GM23338 (cell line): ENCODE measurements at regions not wholly inside any gene's neighbourhood (a gene's known extent, or its start where the extent isn't known, plus 50 kb on each side); places are given as distances from the start of the nearest gene placed in this dataset.

ENCODE experiments used
- ATAC-seq: fragments of 200-7000 bp; cut with Tn5 transposase; 3 replicates; pipeline ENCODE4 v1.9.1; 2020
- DNase-seq: peaks from one replicate; pipeline ENCODE4 v3.0.0-alpha.2; 2015; ENCODE audit warnings: low spot score
- H2AFZ ChIP-seq: fragments of 200-600 bp; sonication (generic); 2 replicates; pipeline ENCODE4 v1.8.0; 2016; ENCODE audit warnings: antibody characterized with exemption, mild to moderate bottlenecking, moderate library complexity
- H3F3A ChIP-seq: fragments of 200-600 bp; sonication (generic); replicated peaks from 2 replicates; pipeline ENCODE4 v1.8.0; 2017; ENCODE audit warnings: antibody characterized with exemption, mixed run types, low read depth
- H3K27ac ChIP-seq: fragments of 200-600 bp; sonication (generic); 2 replicates; pipeline ENCODE4 v1.6.1; 2016; ENCODE audit warnings: low read depth
- H3K27me3 ChIP-seq: fragments of 200-600 bp; sonication (generic); 2 replicates; pipeline ENCODE4 v1.8.0; 2016; ENCODE audit warnings: mild to moderate bottlenecking, mixed run types, moderate library complexity; ENCODE audit not compliant: insufficient read depth
- H3K36me3 ChIP-seq: fragments of 200-600 bp; sonication (generic); 2 replicates; pipeline ENCODE4 v1.8.0; 2016; ENCODE audit warnings: mild to moderate bottlenecking; ENCODE audit not compliant: insufficient read depth
- H3K4me1 ChIP-seq: fragments of 200-600 bp; sonication (generic); 2 replicates; pipeline ENCODE4 v1.8.0; 2016; ENCODE audit warnings: mild to moderate bottlenecking, moderate library complexity; ENCODE audit not compliant: insufficient read depth
- H3K4me2 ChIP-seq: fragments of 200-600 bp; sonication (generic); 2 replicates; pipeline ENCODE4 v1.7.1; 2017; ENCODE audit warnings: mixed run types
- H3K4me3 ChIP-seq: fragments of 200-600 bp; sonication (generic); 2 replicates; pipeline ENCODE4 v1.6.1; 2016; ENCODE audit warnings: mixed run types
- H3K79me2 ChIP-seq: fragments of 200-600 bp; sonication (generic); replicated peaks from 2 replicates; pipeline ENCODE4 v1.8.0; 2017; ENCODE audit warnings: mild to moderate bottlenecking; ENCODE audit not compliant: insufficient read depth
- H3K9me2 ChIP-seq: fragments of 200-600 bp; sonication (generic); 2 replicates; pipeline ENCODE4 v1.8.0; 2017; ENCODE audit not compliant: insufficient read depth
- H4K20me1 ChIP-seq: fragments of 200-600 bp; sonication (generic); replicated peaks from 2 replicates; pipeline ENCODE4 v1.8.0; 2017; ENCODE audit warnings: mild to moderate bottlenecking; ENCODE audit not compliant: insufficient read depth
- H3K27ac Mint-ChIP-seq: 2 replicates; pipeline ENCODE4 v1.8.0; 2020; ENCODE audit warnings: inconsistent platforms, mild to moderate bottlenecking, moderate library complexity, mixed read lengths
- H3K27me3 Mint-ChIP-seq: 3 replicates; pipeline ENCODE4 v1.8.0; 2022; ENCODE audit warnings: low read depth, mild to moderate bottlenecking, moderate library complexity, mixed read lengths, inconsistent platforms; ENCODE audit not compliant: insufficient read depth, poor library complexity
- H3K36me3 Mint-ChIP-seq: 3 replicates; pipeline ENCODE4 v1.8.0; 2021; ENCODE audit warnings: low read depth, mild to moderate bottlenecking, inconsistent platforms, moderate library complexity, mixed read lengths
- H3K4me1 Mint-ChIP-seq: 3 replicates; pipeline ENCODE4 v1.8.0; 2020; ENCODE audit warnings: mild to moderate bottlenecking, inconsistent platforms, mixed read lengths
- H3K4me3 Mint-ChIP-seq: 3 replicates; pipeline ENCODE4 v1.8.0; 2021; ENCODE audit warnings: moderate library complexity, mild to moderate bottlenecking, inconsistent platforms, mixed read lengths
- H3K9me3 Mint-ChIP-seq: 3 replicates; pipeline ENCODE4 v1.8.0; 2020; ENCODE audit warnings: moderate library complexity, mild to moderate bottlenecking, inconsistent platforms, mixed read lengths
- CREB1 ChIP-seq: fragments of 250-450 bp; sonication (Bioruptor Pico); IDR thresholded peaks from 2 replicates; pipeline ENCODE4 v1.5.0; 2020; ENCODE audit warnings: low read depth, mild to moderate bottlenecking, moderate library complexity
- EZH2 ChIP-seq: fragments of 200-600 bp; sonication (generic); IDR thresholded peaks from one replicate; pipeline ENCODE4 v1.8.0; 2017; ENCODE audit warnings: antibody characterized with exemption, mild to moderate bottlenecking, low read depth; ENCODE audit not compliant: unreplicated experiment
- EZH2phosphoT487 ChIP-seq: fragments of 200-600 bp; sonication (generic); IDR thresholded peaks from one replicate; pipeline ENCODE4 v1.8.1; 2018; ENCODE audit warnings: antibody characterized with exemption; ENCODE audit not compliant: unreplicated experiment
- JUNB ChIP-seq: IDR thresholded peaks from one replicate; pipeline ENCODE4 v1.6.1; 2016; ENCODE audit warnings: antibody characterized with exemption; ENCODE audit not compliant: unreplicated experiment
- NANOG ChIP-seq: IDR thresholded peaks from 2 replicates; pipeline ENCODE4 v1.6.1; 2016; ENCODE audit warnings: antibody characterized with exemption, borderline replicate concordance
- POLR2AphosphoS5 ChIP-seq: IDR thresholded peaks from 2 replicates; pipeline ENCODE4 v1.6.1; 2016; ENCODE audit warnings: antibody characterized with exemption, low read depth
- STAT1 ChIP-seq: IDR thresholded peaks from one replicate; pipeline ENCODE4 v1.6.1; 2016; ENCODE audit warnings: antibody characterized with exemption; ENCODE audit not compliant: unreplicated experiment
- ZNF114 ChIP-seq: fragments of 250-450 bp; sonication (Bioruptor Pico); IDR thresholded peaks from 2 replicates; pipeline ENCODE4 v1.5.0; 2020; ENCODE audit warnings: mild to moderate bottlenecking, moderate library complexity
- ZNF331 ChIP-seq: fragments of 250-450 bp; sonication (Bioruptor Pico); IDR thresholded peaks from 2 replicates; pipeline ENCODE4 v1.5.0; 2020; ENCODE audit warnings: low read depth, mild to moderate bottlenecking, moderate library complexity
- TF ChIP-seq, protein P1 (sequence below): IDR thresholded peaks from 2 replicates; pipeline ENCODE4 v1.6.1; 2016; ENCODE audit warnings: antibody characterized with exemption
- TF ChIP-seq, protein P2 (sequence below): IDR thresholded peaks from one replicate; pipeline ENCODE4 v1.6.1; 2018; ENCODE audit warnings: antibody characterized with exemption; ENCODE audit not compliant: unreplicated experiment
- TF ChIP-seq, protein P3 (sequence below): fragments of 250-450 bp; sonication (Bioruptor Pico); IDR thresholded peaks from 2 replicates; pipeline ENCODE4 v1.5.0; 2020; ENCODE audit warnings: mild to moderate bottlenecking, moderate library complexity
- TF ChIP-seq, protein P4 (sequence below), 2 experiments: fragments of 200-600 bp in 1 of 2; sonication (generic) in 1 of 2; conservative IDR thresholded peaks; 2 replicates each; pipeline versions ENCODE4 v1.5.1 to v1.6.1; 2016 to 2017; ENCODE audit warnings: antibody characterized with exemption in 2 of 2, low read depth in 2 of 2, mild to moderate bottlenecking in 2 of 2, moderate library complexity in 1 of 2

DNA sequence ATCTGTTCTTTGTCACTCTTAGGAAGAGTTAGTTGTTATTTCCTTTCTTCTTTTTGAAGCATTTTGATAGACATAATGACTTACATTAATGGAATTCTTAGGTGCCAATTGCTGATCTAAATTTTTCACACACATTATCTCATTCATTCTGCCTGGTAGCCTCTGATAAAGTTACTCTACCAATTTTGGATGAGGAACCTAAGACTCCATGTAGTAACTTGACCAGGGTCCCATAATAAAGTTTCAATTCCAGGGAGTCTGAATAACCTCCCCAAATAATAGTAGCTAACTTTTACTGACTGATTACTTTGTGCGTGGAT lies 73.2 kb upstream of the CITED2 start:
- H4K20me1 ChIP-seq: no peaks in the 10 kb centered on the region
- no peak overlapping the region for H2AFZ ChIP-seq
- DNase-seq (no peak), ATAC-seq (no peak)
- no peaks in the 10 kb centered on the region for H3K9me2 ChIP-seq
- H3K4me1 ChIP-seq: peaks cover 13% of the 10 kb centered on the region
- no peaks in the 10 kb centered on the region for H3K36me3 ChIP-seq
- Mint-ChIP-seq H3K27ac (no peak overlapping the region), H3K9me3 (no peaks in the 10 kb centered on the region), H3K4me1 (peaks cover 42% of the 10 kb centered on the region), H3K36me3 (no peaks in the 10 kb centered on the region), H3K27me3 (peaks cover 5% of the 10 kb centered on the region), H3K4me3 (no peak overlapping the region)
- H3K4me3 ChIP-seq: no peak overlapping the region
- no peaks in the 10 kb centered on the region for H3K27me3 ChIP-seq
- no peak overlapping the region for H3K27ac ChIP-seq
- no peak overlapping the region for H3K4me2 ChIP-seq
- no peaks in the 10 kb centered on the region for H3K79me2 ChIP-seq
- no peaks in the 10 kb centered on the region for H3F3A ChIP-seq
- TF ChIP-seq EZH2phosphoT487 (no peak), POLR2AphosphoS5 (no peak), ZNF331 (CRISPR knock-in tag) (no peak), ZNF114 (no peak), EZH2 (no peak), CREB1 (CRISPR knock-in tag) (no peak), JUNB (no peak), NANOG (no peak), STAT1 (no peak)
- TF ChIP-seq, protein P1, sequence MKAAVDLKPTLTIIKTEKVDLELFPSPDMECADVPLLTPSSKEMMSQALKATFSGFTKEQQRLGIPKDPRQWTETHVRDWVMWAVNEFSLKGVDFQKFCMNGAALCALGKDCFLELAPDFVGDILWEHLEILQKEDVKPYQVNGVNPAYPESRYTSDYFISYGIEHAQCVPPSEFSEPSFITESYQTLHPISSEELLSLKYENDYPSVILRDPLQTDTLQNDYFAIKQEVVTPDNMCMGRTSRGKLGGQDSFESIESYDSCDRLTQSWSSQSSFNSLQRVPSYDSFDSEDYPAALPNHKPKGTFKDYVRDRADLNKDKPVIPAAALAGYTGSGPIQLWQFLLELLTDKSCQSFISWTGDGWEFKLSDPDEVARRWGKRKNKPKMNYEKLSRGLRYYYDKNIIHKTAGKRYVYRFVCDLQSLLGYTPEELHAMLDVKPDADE: no peak
- TF ChIP-seq, protein P2, sequence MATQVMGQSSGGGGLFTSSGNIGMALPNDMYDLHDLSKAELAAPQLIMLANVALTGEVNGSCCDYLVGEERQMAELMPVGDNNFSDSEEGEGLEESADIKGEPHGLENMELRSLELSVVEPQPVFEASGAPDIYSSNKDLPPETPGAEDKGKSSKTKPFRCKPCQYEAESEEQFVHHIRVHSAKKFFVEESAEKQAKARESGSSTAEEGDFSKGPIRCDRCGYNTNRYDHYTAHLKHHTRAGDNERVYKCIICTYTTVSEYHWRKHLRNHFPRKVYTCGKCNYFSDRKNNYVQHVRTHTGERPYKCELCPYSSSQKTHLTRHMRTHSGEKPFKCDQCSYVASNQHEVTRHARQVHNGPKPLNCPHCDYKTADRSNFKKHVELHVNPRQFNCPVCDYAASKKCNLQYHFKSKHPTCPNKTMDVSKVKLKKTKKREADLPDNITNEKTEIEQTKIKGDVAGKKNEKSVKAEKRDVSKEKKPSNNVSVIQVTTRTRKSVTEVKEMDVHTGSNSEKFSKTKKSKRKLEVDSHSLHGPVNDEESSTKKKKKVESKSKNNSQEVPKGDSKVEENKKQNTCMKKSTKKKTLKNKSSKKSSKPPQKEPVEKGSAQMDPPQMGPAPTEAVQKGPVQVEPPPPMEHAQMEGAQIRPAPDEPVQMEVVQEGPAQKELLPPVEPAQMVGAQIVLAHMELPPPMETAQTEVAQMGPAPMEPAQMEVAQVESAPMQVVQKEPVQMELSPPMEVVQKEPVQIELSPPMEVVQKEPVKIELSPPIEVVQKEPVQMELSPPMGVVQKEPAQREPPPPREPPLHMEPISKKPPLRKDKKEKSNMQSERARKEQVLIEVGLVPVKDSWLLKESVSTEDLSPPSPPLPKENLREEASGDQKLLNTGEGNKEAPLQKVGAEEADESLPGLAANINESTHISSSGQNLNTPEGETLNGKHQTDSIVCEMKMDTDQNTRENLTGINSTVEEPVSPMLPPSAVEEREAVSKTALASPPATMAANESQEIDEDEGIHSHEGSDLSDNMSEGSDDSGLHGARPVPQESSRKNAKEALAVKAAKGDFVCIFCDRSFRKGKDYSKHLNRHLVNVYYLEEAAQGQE: no peak
- TF ChIP-seq, protein P3, sequence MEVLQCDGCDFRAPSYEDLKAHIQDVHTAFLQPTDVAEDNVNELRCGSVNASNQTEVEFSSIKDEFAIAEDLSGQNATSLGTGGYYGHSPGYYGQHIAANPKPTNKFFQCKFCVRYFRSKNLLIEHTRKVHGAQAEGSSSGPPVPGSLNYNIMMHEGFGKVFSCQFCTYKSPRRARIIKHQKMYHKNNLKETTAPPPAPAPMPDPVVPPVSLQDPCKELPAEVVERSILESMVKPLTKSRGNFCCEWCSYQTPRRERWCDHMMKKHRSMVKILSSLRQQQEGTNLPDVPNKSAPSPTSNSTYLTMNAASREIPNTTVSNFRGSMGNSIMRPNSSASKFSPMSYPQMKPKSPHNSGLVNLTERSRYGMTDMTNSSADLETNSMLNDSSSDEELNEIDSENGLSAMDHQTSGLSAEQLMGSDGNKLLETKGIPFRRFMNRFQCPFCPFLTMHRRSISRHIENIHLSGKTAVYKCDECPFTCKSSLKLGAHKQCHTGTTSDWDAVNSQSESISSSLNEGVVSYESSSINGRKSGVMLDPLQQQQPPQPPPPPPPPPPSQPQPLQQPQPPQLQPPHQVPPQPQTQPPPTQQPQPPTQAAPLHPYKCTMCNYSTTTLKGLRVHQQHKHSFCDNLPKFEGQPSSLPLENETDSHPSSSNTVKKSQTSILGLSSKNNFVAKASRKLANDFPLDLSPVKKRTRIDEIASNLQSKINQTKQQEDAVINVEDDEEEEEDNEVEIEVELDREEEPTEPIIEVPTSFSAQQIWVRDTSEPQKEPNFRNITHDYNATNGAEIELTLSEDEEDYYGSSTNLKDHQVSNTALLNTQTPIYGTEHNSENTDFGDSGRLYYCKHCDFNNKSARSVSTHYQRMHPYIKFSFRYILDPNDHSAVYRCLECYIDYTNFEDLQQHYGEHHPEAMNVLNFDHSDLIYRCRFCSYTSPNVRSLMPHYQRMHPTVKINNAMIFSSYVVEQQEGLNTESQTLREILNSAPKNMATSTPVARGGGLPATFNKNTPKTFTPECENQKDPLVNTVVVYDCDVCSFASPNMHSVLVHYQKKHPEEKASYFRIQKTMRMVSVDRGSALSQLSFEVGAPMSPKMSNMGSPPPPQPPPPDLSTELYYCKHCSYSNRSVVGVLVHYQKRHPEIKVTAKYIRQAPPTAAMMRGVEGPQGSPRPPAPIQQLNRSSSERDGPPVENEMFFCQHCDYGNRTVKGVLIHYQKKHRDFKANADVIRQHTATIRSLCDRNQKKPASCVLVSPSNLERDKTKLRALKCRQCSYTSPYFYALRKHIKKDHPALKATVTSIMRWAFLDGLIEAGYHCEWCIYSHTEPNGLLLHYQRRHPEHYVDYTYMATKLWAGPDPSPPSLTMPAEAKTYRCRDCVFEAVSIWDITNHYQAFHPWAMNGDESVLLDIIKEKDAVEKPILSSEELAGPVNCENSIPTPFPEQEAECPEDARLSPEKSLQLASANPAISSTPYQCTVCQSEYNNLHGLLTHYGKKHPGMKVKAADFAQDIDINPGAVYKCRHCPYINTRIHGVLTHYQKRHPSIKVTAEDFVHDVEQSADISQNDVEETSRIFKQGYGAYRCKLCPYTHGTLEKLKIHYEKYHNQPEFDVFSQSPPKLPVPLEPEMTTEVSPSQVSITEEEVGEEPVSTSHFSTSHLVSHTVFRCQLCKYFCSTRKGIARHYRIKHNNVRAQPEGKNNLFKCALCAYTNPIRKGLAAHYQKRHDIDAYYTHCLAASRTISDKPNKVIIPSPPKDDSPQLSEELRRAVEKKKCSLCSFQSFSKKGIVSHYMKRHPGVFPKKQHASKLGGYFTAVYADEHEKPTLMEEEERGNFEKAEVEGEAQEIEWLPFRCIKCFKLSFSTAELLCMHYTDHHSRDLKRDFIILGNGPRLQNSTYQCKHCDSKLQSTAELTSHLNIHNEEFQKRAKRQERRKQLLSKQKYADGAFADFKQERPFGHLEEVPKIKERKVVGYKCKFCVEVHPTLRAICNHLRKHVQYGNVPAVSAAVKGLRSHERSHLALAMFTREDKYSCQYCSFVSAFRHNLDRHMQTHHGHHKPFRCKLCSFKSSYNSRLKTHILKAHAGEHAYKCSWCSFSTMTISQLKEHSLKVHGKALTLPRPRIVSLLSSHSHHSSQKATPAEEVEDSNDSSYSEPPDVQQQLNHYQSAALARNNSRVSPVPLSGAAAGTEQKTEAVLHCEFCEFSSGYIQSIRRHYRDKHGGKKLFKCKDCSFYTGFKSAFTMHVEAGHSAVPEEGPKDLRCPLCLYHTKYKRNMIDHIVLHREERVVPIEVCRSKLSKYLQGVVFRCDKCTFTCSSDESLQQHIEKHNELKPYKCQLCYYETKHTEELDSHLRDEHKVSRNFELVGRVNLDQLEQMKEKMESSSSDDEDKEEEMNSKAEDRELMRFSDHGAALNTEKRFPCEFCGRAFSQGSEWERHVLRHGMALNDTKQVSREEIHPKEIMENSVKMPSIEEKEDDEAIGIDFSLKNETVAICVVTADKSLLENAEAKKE (CRISPR knock-in tag): no peak
- TF ChIP-seq, protein P4, sequence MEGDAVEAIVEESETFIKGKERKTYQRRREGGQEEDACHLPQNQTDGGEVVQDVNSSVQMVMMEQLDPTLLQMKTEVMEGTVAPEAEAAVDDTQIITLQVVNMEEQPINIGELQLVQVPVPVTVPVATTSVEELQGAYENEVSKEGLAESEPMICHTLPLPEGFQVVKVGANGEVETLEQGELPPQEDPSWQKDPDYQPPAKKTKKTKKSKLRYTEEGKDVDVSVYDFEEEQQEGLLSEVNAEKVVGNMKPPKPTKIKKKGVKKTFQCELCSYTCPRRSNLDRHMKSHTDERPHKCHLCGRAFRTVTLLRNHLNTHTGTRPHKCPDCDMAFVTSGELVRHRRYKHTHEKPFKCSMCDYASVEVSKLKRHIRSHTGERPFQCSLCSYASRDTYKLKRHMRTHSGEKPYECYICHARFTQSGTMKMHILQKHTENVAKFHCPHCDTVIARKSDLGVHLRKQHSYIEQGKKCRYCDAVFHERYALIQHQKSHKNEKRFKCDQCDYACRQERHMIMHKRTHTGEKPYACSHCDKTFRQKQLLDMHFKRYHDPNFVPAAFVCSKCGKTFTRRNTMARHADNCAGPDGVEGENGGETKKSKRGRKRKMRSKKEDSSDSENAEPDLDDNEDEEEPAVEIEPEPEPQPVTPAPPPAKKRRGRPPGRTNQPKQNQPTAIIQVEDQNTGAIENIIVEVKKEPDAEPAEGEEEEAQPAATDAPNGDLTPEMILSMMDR (conservative IDR thresholded peaks at IDR 0.05; ENCODE audit: low read depth in 2 of 2): no peak
